GM18511 (cell line): ENCODE measurements at regions not wholly inside any gene's neighbourhood (a gene's known extent, or its start where the extent isn't known, plus 50 kb on each side); places are given as distances from the start of the nearest gene placed in this dataset.
"Not testable (repeated sequence)": the region's sequence is repeated elsewhere in the genome, so short reads cannot be mapped to it uniquely, and the experiment has no call there.

Source experiments
- ATAC-seq: cut with Tn5 transposase; IDR thresholded peaks from one replicate; pipeline ENCODE4 v1.9.1; 2021; ENCODE audit warnings: mild to moderate bottlenecking, moderate library complexity; ENCODE audit not compliant: unreplicated experiment

DNA sequence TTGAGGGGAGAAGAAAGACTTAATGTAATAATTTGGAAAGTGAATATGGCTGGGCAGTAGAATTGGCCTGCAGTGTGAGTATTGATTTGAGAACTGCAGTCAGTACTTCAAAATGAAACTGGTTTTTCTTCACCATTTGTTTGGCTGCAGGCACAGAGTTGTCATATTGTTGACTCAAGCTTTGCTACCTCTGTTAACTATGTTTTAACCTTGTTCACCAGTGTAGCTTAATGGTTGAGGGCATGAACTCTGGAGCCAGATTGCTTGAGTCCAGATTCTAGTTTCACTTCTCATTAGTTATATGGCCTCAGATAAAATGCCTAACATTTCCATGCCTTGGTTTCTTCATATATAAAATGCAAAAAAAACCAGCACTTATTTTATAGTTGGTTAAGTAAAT, 64.1 kb downstream of the CFAP44 start:
- ATAC-seq = peak; percentile 45

DNA sequence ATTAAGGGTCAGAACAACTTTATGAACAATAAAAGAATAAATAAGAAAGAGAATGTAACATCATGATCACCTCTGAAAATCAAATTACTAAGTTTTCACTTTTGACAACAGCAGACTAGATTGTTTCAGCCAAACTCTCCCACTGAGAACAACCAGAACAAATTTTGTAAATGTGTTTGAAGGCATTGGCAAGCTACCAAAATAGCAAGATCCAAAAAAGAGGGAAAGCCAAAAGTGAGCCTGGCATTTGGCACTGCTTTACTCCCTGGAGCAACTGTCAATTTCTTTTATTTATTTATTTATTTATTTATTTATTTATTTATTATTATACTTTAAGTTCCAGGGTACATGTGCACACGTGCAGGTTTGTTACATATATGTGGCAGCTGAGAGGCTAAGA, 67.2 kb downstream of the CFAP44 start:
- ATAC-seq = no peak

DNA sequence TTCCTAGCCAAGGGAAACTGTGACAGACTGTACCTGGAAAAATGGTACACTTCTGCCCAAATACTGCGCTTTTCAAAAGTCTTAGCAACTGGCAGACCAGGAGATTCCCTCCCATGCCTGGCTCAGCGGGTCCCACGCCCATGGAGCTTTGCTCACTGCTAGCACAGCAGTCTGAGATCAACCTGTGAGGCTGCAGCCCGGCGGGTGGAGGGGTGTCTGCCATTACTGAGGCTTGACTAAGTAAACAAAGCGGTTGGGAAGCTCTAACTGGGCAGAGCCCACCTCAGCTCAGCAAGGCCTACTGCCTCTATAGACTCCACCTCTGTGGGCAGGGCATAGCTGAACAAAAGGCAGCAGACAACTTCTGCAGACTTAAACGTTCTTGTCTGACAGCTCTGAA, 74.5 kb downstream of the CFAP44 start:
- ATAC-seq = not testable (repeated sequence)

DNA sequence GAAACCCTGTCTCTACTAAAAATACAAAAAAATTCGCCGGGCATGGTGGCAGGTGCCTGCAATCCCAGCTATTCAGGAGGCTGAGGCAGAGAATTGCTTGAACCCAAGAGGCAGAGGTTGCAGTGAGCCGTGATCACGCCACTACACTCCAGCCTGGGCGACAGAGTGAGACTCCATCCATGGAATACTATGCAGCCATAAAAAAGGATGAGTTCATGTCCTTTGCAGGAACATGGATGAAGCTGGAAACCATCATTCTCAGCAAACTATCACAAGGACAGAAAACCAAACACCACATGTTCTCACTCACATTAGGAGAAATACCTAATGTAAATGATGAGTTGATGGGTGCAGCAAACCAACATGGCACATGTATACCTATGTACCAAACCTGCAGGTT, 86.0 kb downstream of the CFAP44 start:
- not testable (repeated sequence) for ATAC-seq

DNA sequence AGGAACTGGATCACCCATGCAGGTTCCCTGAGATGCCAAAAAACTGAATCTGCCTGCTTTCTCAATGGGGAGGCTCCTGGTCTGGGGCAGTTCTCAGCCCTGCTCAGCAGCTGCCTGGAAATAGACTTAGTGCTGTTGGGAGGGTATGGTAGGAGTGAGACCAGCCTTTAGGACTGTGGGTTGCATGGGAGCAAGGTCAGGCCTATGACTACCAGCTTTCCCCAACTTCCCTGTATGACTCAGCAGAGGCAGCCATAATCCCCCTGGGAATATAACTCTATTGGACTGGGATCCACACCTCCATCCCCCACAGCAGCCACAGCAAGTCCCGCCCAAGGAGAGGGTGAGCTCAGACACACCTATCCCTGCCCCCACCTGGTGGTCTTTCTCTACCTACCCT, 87.0 kb downstream of the CFAP44 start:
- no peak for ATAC-seq

DNA sequence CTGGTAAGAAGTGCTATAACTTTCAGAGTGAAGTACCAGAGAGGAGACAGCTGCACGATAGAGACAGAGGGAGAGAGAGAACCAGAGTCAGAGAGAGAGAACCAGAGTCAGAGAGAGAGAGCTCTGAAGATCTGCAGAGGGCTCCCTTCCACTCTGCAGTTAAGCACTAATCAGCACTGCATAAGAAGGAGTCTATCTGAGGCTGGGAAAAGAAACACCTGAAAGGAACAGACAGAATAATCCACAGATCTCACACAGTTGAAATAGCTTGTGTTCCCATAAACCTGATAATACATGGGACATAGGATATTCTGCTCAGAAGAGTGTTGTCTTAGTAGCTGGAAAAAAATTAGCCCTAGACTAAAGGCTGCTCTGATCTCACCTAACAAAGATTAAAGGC, 87.6 kb downstream of the CFAP44 start:
- ATAC-seq = no peak

DNA sequence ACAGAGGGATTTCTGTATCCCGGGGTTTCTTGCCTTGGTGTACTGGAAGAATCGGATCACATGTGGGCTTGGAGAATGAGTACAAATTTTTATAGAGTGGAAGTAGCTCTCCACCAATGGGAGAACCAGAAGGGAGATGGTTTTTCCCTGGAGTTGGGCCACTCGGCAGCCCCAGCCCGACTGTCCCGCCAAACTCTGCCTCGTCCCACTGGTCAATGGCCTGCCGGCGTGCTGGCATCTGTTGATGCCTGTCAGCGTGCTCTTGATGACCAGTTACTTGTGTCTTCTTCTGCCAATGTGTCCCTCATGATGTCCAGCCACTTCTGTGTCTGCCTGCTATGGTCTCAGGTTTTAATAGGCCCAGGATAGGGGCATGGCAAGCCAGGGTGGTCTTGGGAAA, 100.5 kb downstream of the CFAP44 start:
- ATAC-seq = no peak

DNA sequence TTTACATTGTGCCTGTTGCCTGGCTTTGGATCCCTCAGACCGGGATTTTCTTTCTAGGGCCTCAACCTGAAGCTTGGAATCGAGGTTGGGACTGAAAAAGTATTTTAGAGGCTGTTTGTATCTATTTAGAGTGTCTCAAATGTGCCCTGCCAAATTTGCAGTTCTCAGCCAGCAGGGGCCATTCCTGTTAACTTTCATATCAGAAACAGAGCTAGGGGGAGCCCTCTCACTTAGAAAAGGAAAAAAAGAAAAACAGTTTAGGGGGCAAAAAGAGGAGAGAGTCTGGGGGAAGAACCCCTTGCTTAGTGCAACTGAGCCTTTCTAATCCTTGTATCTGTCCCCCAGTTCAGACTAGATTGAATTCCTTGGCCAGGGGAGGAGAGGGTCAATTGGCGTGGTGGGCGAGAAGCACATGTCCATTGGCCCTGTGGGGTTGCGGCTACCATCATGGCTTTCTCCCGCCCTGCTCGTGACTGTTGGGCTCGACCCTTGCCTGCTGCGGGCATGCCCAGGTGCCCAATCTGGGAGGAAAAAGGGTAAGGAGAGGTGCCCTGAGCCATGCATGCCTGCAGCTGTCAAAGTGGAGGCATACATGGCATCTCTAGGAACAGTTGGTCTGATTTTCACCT, 101.6 kb downstream of the CFAP44 start:
- ATAC-seq = no peak
